Keratinocyte (primary cell): ENCODE measurements at regions not wholly inside any gene's neighbourhood (a gene's known extent, or its start where the extent isn't known, plus 50 kb on each side); places are given as distances from the start of the nearest gene placed in this dataset.

Experiments
- DNase-seq: peaks from one replicate; pipeline ENCODE4 v3.0.0-alpha.2; 2011; ENCODE audit warnings: low read depth, missing footprints, low spot score
- FAIRE-seq: peaks from 2 replicates; lab custom pipeline; 2011; peaks lifted over from hg19 to GRCh38; lab: Jason Lieb, UNC
- H2AFZ ChIP-seq: 2 replicates; pipeline ENCODE4 v1.6.0; 2012; ENCODE audit warnings: low read length, control low read depth, inconsistent platforms; ENCODE audit not compliant: control insufficient read depth
- H3K27ac ChIP-seq: 2 replicates; pipeline ENCODE4 v1.5.1; 2011; ENCODE audit warnings: low read length; ENCODE audit not compliant: control insufficient read depth, insufficient read depth
- H3K27me3 ChIP-seq: 3 replicates; pipeline ENCODE4 v1.6.0; 2011; ENCODE audit warnings: low read length; ENCODE audit not compliant: control insufficient read depth, insufficient read depth; ENCODE audit errors: extremely low read depth
- H3K36me3 ChIP-seq, 2 experiments: 2 replicates in 1 of 2; 3 replicates in 1 of 2; pipeline ENCODE4 v1.5.1; 2011; ENCODE audit warnings: low read length in 2 of 2, mild to moderate bottlenecking in 1 of 2; ENCODE audit not compliant: control insufficient read depth in 2 of 2, insufficient read depth in 2 of 2; ENCODE audit errors: extremely low read depth in 1 of 2
- H3K4me1 ChIP-seq: 3 replicates; pipeline ENCODE4 v1.5.1; 2011; ENCODE audit warnings: low read length; ENCODE audit not compliant: control insufficient read depth, insufficient read depth; ENCODE audit errors: extremely low read depth
- H3K4me2 ChIP-seq: 3 replicates; pipeline ENCODE4 v1.6.0; 2011; ENCODE audit warnings: low read depth, low read length; ENCODE audit not compliant: control insufficient read depth, insufficient read depth; ENCODE audit errors: extremely low read depth
- H3K4me3 ChIP-seq, 3 experiments: fragments of 200-600 bp in 1 of 3; sonication (generic) in 1 of 3; 2 replicates in 2 of 3; 3 replicates in 1 of 3; pipeline ENCODE4 v1.5.1; 2011 to 2016; ENCODE audit warnings: low read length in 3 of 3, mild to moderate bottlenecking in 3 of 3, control low read depth in 2 of 3, inconsistent platforms in 1 of 3, low read depth in 1 of 3, mixed read lengths in 1 of 3, mixed run types in 1 of 3, moderate library complexity in 1 of 3; ENCODE audit not compliant: control insufficient read depth in 2 of 3, insufficient read depth in 2 of 3; ENCODE audit errors: extremely low read depth in 1 of 3
- H3K79me2 ChIP-seq: 2 replicates; pipeline ENCODE4 v1.6.0; 2012; ENCODE audit warnings: low read length; ENCODE audit not compliant: control insufficient read depth, insufficient read depth
- H3K9ac ChIP-seq: 3 replicates; pipeline ENCODE4 v1.6.0; 2011; ENCODE audit warnings: low read length; ENCODE audit not compliant: control insufficient read depth, insufficient read depth; ENCODE audit errors: extremely low read depth
- H3K9me1 ChIP-seq: 3 replicates; pipeline ENCODE4 v1.6.0; 2011; ENCODE audit warnings: low read length; ENCODE audit not compliant: control insufficient read depth, insufficient read depth; ENCODE audit errors: extremely low read depth
- H3K9me3 ChIP-seq: 2 replicates; pipeline ENCODE4 v1.5.1; 2012; ENCODE audit warnings: low read depth, low read length; ENCODE audit not compliant: control insufficient read depth
- H4K20me1 ChIP-seq: 3 replicates; pipeline ENCODE4 v1.6.0; 2011; ENCODE audit warnings: low read length; ENCODE audit not compliant: control insufficient read depth, insufficient read depth; ENCODE audit errors: extremely low read depth
- CTCF ChIP-seq, 3 experiments: IDR thresholded peaks in 1 of 3; conservative IDR thresholded peaks in 1 of 3; optimal IDR thresholded peaks in 1 of 3; 2 replicates in 2 of 3; 3 replicates in 1 of 3; pipeline versions ENCODE3 to v1.5.1; 2011; ENCODE audit warnings: low read length in 3 of 3, mild to moderate bottlenecking in 3 of 3, moderate library complexity in 2 of 3, control low read depth in 1 of 3, inconsistent platforms in 1 of 3; ENCODE audit not compliant: insufficient read depth in 2 of 3; ENCODE audit errors: extremely low read depth in 1 of 3
- EZH2 ChIP-seq: IDR thresholded peaks from one replicate; pipeline ENCODE4 v1.6.1; 2012; ENCODE audit warnings: inconsistent platforms, mild to moderate bottlenecking, low read length, moderate library complexity
- dilution Hi-C: fragments of 300-500 bp; cut with MboI; formaldehyde crosslinking; loops from one replicate; pipeline ENCODE4 v1.7.0; 2020; ENCODE audit warnings: low sequenced_read_pairs; ENCODE audit not compliant: extremely low pct_ligation_motif_present

GRCh38 chr3:22419261-22419660, 668.3 kb upstream of the ZNF385D start:
- Histone ChIP-seq H4K20me1 (no peaks in the 10 kb centered on the region), H3K4me1 (no peaks in the 10 kb centered on the region), H3K9me1 (no peaks in the 10 kb centered on the region), H3K36me3 (no peaks in the 10 kb centered on the region), H2AFZ (no peak overlapping the region), H3K9ac (no peak overlapping the region), H3K79me2 (no peaks in the 10 kb centered on the region), H3K9me3 (no peaks in the 10 kb centered on the region), H3K4me3 (no peak overlapping the region), H3K27ac (no peak overlapping the region), H3K27me3 (no peaks in the 10 kb centered on the region), H3K4me2 (no peak overlapping the region)
- FAIRE-seq = no peak
- TF ChIP-seq CTCF (optimal IDR thresholded peaks at IDR 0.05 in 1 of 3, IDR thresholded peaks at IDR 0.05 in 1 of 3, conservative IDR thresholded peaks at IDR 0.05 in 1 of 3; ENCODE audit: extremely low read depth in 1 of 3, insufficient read depth in 2 of 3, low read length in 3 of 3) = no peak
- no peak for TF ChIP-seq EZH2
- dilution Hi-C loops = no loop called here
- DNase-seq = no peak

GRCh38 chr3:22421589-22421988, 670.6 kb upstream of the ZNF385D start:
- Histone ChIP-seq H3K4me3 (no peak overlapping the region), H4K20me1 (no peaks in the 10 kb centered on the region), H3K9ac (no peak overlapping the region), H3K27me3 (no peaks in the 10 kb centered on the region), H2AFZ (no peak overlapping the region), H3K36me3 (no peaks in the 10 kb centered on the region), H3K79me2 (no peaks in the 10 kb centered on the region), H3K9me1 (no peaks in the 10 kb centered on the region), H3K4me2 (no peak overlapping the region), H3K27ac (no peak overlapping the region), H3K4me1 (no peaks in the 10 kb centered on the region), H3K9me3 (no peaks in the 10 kb centered on the region)
- FAIRE-seq (no peak), DNase-seq (no peak)
- no peak for TF ChIP-seq EZH2
- TF ChIP-seq CTCF (optimal IDR thresholded peaks at IDR 0.05 in 1 of 3, IDR thresholded peaks at IDR 0.05 in 1 of 3, conservative IDR thresholded peaks at IDR 0.05 in 1 of 3; ENCODE audit: extremely low read depth in 1 of 3, insufficient read depth in 2 of 3, low read length in 3 of 3) = no peak
- dilution Hi-C loops = no loop called here
